AML-193 (cell line): ENCODE measurements at regions not wholly inside any gene's neighbourhood (a gene's known extent, or its start where the extent isn't known, plus 50 kb on each side); places are given as distances from the start of the nearest gene placed in this dataset.
"Not testable (repeated sequence)": the region's sequence is repeated elsewhere in the genome, so short reads cannot be mapped to it uniquely, and the experiment has no call there.

Source experiments
- DNase-seq, 2 experiments: peaks; one replicate each; lab custom pipeline; 2025; lab: John Stamatoyannopoulos, UW

DNA sequence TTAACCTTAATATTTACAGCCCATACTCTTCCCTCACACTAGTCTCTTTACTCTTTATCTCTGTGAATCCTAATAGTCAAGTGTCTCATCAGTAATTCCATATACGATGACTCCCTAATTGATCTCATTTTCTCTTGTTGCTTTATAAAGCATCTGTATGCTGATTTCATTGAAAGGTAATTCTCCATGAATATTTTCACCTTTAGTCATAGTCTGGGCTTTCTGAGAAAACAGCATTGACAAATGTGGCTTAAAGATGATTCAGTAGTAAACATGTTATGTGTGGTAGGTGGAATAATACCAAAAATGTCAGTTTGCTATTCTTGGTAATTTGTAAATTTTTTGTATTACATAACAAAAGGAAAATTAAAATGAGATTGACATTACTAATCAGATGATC lies 1176.5 kb downstream of the NCAM2 start:
- DNase-seq = no peak

DNA sequence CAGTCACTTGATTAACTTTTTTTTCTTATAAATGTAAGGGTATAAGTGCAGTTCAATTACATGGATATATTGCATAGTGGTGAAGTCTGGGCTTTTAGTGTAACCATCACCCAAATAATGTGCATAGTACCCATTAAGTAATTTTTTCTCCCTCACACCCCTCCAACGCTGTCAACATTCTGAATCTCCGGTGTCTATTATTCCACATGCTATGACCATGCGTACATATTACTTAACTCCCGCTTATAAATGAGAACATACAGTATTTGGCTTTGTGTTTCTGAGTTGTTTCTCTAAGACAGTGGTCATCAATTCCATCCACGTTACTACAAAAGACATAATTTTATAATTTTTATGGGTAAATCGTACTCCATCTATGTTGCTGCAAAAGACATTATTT lies 1191.1 kb downstream of the NCAM2 start:
- no peak for DNase-seq

DNA sequence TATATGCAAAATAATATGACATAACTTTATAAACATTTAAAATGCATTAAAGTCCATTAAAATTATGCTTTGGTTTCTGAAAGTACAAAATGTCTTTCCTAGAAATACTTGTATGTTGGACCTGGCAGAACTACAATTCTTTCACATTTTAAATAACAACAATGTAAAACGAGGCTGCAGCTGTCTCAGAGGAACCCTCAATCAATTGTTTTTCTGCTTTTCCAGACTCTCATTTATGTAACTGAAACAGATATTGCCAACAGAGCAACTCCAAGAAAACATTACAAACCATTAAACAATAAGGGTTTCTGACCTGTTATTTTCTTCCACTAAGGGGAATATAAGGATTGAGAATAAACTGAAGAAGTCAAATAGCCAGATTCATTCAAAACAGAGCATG lies 1193.4 kb downstream of the NCAM2 start:
- no peak for DNase-seq

DNA sequence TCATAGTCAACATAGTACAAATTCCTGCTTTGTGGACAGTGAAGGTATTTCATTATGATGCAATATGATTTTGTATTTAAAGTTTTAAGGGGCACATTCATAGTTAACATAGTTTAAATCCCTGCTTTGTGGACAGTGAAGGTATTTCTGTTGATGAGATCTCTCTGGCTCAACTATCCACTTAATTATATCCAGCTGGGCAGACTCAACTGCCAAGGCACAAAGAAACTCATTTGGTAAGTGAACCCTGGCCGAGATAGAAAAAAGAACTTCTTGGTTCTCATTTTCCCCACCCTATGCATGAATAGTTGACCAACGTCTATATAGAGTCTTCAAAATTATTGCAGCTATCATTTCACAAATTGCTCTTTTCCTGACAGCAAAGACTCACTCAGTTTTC lies 1194.6 kb downstream of the NCAM2 start:
- DNase-seq = no peak

DNA sequence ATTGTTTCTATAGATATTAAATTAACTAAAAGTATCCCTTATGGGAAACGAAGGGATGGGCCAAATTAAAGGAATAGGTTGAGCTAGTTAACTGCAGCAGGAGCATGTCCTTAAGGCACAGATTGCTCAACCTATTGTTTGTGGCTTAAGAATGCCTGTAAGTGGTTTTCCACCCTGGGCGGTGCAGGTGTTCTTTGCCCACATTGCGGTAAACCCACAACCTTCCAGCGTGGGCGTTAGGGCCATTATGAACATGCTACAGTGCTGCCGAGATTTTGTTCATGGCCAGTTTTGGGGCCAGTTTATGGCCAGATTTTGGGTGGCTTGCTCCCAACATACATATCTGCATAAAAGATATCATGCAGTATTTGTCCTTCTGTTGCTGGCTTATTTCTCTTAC lies 1196.8 kb downstream of the NCAM2 start:
- not testable (repeated sequence) for DNase-seq

DNA sequence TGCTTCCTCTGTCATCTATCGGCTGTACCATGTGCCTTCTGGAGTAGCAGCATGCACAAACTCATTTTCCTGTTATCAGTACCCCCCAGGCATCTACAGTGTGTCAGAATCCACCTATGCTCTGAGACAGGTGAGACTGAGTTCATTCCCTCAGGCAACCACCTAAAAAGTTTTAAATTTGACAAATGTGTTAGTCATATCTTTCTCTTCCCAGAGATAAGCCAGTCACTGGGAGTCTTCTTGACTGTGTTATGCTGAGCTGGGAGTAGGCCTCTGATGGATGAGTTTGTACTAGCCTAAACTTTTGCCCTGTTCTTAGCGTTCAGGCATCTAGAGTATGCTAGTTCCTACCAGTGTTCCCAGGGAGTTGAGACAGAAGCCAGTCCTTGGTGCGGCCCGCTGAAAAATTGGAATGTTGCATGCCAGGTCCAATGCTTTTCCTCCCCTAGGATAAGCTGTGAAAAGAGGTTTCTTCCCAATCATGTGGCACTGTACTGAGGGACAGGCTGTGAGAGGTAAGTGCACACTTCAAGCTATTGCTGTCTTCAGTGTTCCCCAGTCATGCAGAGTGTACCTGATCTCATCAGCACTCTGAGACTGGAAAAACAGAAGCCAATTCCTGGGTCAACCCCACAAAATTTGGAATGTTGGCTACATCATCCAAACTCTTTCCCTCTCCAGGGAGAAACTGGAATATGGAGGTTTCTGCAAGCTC lies 1202.3 kb downstream of the NCAM2 start:
- DNase-seq = no peak

DNA sequence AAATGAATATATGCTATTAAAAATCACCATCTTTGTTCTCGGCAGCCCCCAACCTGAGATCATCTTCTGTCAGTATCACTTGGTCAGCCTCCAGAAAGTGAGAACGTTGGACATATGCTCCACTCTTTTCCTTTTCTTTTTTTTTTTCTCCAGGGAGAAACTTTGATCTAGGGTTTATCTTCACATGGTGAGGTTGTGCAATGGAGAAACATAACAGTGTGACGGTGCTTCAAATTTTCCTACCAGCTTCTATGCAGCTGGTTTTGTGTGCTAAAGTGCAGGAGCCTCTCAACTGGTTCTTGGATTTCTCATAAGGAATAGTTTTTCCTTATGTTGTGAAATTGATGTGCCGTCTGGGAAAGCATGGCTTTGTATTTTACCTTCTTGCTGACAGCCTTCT lies 1202.9 kb downstream of the NCAM2 start:
- DNase-seq = no peak

DNA sequence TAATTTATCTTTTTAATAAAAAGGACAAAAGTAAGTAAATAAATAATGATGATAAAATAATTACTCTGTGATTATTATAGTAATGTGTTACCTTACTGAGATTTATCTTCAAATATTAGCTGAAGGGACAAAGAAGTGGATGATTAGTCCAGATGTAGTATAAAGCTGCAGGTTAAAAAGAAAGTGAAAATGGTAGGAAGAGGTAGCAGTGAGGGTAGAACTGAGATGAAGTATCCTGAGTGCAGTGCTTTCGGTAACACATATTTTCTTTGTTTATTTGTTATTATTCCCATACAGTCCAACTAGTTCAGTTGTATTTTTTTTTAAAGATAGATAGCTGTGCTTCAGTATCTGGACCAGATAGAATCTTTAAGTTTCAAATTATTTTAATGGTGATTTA lies 1203.5 kb downstream of the NCAM2 start:
- no peak for DNase-seq

DNA sequence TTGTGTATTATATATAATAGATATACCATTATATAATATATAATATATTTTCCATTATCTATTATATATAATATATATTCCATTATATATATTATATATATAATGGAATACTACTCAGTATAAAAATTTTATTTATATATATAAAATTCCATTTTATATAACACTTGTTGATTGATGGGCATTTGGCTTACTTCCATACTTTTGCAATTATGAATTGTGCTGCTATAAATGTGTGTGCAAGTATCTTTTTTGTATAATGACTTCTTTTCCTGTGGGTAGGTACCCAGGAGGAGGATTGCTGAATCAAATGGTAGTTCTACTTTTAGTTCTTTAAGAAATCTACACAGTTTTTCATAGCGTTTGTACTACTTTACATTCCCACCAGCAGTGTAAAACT lies 1211.1 kb downstream of the NCAM2 start:
- DNase-seq = no peak

DNA sequence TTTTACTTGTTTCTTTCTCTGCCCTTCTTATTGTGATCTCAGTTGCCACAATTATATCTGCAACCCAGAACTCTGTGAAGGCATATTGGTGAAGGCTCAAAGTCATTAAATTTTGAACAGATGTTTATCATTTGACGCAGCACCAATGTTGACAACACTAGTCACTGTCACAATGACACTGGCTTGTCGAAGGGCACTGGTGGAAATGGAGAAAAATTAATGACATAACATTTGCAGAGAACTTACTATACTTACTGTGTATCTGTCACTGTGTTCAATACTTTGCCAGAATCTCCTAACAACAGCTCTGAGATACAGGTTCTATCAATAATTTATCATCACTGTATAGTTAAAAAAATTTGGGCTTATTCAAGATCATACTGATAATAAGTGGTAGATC lies 1213.7 kb downstream of the NCAM2 start:
- DNase-seq = no peak

DNA sequence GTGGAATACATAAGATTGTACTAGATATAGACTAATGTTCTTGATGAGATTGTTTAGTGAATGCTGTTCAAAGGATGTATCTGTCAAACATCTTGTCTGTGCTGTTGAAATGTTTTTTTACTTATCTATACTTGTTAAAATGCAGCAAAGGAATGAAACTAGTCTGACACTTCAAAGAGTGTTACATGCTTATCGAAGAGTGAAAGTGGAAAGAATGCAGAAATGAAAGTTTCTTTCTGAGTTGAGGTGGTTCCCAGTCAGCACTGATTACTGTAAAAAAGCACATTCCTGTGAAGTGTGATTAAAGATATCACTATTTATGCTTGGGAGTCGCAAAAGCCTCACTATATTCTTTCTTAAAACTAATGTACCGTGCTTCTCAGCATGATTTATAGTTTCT lies 1225.2 kb downstream of the NCAM2 start:
- no peak for DNase-seq

DNA sequence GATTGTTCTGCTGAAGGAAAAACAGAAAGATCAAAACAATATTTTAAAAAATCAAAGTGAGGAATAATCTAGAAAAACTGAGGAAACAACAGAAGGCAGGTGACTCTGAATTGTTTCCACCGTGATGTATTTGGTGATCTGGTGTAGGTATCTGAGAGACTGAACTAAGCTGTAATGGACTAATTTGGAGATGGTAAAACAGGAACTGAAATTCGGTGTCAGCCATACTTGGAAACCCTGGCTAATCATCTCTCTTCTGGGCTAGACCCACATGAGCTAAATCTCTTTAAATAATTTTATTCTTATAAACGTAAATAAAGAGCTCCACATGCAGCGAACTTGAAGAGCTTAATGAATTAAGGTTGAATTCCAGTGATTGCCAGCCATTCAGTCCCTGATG lies 1226.1 kb downstream of the NCAM2 start:
- DNase-seq = no peak

DNA sequence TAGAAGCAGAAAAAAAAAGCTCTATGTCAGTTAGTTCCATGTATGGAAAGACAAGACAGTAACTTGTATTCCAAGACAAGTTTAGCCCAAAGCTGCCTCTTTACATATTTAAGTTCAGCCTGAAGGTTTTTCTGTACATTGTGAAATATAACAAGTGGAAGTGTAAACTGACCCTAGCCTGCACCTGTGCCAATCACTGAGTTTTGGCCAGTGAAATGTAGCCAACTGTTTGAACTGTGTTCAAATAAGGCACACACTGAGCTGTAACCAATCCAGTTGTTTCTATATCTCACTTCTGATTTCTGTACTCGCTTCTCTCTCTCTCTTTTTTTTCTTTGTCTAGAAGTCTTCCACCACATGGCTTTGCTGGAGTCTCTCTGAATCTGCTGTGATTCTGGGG lies 1227.1 kb downstream of the NCAM2 start:
- DNase-seq = no peak

DNA sequence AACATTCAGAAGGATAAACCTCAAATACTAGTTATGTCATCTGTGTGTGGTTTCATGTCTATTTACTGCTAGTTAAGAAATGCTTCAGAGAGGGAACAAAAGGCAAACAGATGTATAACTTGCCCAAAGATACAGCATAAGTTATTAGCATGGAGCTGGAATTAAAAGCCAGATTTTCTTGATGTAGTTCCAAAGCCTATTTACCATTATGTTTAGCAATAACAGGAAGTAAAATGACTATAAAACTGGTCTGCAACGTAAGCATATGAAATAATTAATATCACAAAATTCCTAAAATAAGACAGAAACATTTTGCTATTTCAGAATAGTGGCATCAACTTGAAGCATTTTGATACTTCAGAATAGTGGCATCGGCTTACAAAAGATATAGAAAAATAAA lies 1232.8 kb downstream of the NCAM2 start:
- DNase-seq = no peak

DNA sequence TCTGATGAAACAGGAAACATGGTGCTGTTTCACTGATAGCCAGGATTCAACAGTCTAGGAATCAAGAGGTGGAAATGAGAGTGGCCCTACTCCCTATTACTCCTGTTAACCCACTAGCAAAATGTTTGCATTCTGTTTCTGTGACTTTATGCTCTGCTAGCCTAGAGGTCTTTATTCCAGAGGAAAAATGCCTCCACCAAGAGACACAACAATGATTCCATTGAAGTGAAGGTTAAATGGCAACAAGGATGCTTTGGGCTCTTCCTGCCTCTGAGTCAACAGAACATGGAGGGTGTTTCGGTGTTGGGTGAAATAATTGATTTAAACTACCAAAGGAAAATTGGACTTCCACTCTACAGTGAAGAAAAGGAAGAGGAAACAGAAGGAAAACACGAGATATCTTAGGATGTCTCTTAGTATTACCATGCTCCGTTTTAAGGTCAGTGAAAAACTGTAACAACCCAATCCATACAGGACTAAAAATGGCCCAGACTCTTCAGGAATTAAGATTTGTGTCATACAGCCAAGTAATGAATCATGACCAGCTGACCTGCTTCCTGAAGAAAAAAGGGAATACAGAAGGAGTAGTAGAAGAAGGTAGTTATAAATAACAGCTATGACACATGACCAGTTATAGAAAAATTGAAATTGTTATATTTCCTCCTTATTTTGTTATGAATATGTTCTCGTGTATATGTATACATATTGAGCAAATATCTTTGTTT lies 1237.8 kb downstream of the NCAM2 start:
- no peak for DNase-seq

DNA sequence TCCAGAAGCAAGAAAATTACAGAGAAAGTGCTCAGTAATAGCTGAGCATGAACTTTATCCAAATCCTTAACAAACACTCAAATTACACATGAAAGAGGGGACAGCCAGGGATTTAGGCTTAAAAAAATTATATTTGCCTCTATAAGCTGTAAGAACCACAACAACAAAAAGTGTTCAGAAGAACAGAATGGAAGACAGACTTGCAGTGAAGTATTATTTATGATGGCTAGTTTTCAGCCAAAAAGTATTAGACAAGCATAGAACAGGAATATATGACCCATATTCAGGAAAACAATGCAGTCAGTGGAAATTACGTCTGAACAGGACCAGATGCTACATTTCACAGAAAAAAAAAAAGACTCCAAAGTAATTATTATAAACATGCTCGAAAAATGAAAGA lies 1246.3 kb downstream of the NCAM2 start:
- DNase-seq = no peak

DNA sequence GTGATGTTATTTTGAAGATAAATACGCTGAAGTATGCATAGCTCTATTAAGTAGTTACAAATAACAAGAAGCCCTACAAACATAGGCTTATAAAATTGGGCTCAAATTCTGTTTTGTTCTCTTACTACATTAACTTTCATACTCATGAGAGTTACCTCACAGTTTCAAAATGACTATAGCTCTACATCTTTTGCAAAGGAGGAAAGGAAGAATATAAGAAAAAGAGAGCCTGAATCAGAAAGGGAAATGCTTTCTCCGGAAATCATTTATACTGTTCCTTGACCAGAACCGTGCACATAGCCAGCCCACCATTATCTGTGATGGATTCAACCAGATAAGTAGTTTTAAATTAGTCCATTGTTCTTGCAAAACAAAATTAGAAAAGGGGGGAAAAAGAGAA lies 1252.1 kb downstream of the NCAM2 start:
- DNase-seq = no peak

DNA sequence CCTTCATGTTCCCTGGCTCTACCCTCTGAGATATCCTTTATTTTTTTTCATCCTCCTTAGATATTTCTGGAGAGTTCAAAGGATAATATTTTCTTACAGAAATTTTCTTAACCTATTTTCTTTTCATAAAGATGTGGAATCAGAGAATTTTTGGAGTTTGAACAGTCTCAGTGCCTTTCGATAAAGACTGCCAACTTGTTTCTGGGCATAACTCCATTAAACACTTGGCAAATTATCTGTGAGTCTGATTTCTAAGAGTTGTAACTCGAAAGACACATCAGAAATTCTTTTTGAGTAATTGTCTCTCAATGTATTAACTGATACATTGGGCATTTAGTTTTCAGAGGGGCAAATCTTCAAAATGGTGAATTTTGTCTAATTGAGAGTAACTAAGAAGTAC lies 1255.6 kb downstream of the NCAM2 start:
- no peak for DNase-seq

DNA sequence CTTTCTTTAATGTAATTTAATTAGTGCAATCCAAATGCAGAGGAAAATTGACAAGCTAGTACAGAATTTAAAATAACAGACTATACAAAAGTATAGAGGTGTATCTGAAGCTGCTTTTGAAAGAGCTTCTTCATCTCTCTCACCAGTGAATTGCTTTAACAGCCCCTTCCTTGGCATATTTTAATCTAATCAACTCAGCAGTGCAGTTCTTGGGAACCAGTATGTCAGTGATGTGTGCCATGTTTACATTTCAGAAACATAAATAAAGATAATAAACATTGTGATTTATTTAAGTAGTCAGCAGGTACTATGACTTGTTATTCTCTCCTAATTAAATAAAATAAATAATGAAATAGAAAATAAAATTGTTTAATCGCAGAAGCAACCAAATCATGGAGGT lies 1260.6 kb downstream of the NCAM2 start:
- DNase-seq = no peak

DNA sequence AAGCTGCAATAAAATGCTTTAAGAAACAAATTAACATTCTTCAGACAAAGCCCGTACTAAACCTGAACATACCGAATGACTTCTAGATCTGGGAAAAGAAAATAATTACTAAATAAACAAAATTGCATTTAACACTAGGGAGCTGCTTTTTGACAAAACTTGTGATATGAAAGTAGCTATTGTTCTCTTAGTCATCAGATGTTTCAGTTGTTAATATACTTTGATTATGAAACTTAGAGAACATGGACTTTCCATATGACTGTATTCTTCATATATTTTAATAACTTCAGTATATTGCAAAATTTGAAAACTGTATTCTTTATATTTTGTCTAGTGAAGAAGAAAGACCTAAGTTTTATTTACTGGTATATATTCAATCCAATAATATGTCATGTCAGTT lies 1262.1 kb downstream of the NCAM2 start:
- no peak for DNase-seq

DNA sequence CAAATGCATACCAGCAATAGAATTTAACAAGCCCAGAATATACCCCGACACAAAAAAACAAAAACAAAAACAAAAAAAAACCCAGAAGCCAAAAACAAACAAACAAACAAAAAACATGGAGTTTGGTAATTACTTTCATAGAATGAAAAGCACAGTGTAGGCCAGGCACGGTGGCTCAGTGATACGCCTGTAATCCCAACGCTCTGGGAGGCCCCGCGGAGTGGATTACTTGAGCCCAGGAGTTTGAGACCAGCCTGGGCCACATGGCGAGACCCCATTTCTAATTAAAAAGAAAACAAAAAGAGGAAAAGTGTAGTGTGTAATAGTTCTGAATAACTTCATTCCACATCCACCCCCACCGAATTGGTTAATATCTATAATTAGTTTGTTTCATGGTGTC lies 1265.7 kb downstream of the NCAM2 start:
- DNase-seq = no peak

DNA sequence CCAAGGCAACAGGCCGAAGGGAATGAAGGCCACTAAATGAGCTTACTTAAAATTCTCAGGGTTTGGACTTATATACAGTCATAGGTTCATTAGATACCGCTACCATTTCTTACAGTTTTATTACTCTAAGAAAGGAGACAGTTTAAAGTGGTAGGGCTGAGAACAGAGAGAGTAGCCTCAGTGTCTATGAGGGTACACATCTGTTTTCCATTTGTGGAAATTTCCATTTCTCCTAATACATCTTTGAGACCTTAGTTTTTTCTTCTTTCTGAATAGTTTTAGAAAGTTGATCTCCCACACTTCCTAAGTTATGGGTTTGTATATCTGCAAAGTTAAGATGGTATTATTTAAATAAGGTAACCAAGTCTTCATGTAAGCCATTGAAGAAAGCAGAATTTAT lies 1279.1 kb downstream of the NCAM2 start:
- no peak for DNase-seq

DNA sequence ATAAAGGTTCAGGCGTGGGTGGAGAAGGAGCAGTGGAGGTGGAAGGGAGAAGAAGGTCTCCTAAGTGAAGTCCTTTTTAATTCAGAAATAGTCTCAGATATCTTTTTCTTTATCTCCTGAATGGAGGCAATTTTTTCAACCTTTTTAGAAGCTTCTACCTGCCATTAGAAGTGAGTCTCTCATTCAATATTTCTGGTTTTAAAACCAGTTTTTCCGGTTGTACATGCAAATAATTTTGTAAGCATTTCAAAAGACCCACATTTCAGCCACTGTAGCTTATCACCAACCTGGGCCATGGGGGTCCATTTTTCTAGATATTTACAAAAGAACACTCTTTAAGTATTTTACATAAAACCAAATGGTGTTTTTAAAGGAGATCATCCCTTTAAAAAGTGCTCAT lies 1280.2 kb downstream of the NCAM2 start:
- no peak for DNase-seq

DNA sequence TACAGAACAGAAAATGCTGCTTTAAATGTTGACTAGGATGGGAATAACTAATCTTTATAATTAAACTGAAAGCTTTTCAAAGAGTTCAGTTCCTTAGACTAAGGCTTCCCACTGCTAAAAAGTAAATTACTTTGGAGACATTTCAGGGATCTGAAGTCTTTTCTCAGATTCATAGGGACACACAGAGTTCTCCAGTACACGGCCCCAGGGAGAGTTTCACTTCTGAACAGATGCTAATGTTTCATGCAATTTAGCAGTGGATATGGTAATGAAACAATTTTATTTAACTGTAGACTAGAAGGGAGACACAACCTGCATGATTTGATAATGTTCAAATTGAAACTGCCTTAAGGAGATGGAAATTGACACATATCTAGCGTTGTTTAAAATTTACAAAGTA lies 1282.6 kb downstream of the NCAM2 start:
- DNase-seq = no peak
